Neural cell (in vitro differentiated cells): ENCODE measurements at regions not wholly inside any gene's neighbourhood (a gene's known extent, or its start where the extent isn't known, plus 50 kb on each side); places are given as distances from the start of the nearest gene placed in this dataset.

Source experiments
- H2AFZ ChIP-seq: fragments of 200-600, 300-800 bp; sonication (generic), shearing (Covaris generic); 2 replicates; pipeline ENCODE4 v1.6.0; 2014; ENCODE audit warnings: low read depth, mild to moderate bottlenecking, antibody characterized with exemption, low read length, moderate library complexity
- H3F3A ChIP-seq: fragments of 200-600 bp; shearing (Covaris generic); 2 replicates; pipeline ENCODE4 v1.6.1; 2016; ENCODE audit warnings: mild to moderate bottlenecking, moderate library complexity, mixed read lengths, antibody characterized with exemption, low read length; ENCODE audit not compliant: insufficient read depth, poor library complexity, severe bottlenecking
- H3K27ac ChIP-seq: fragments of 200-600, 300-800 bp; sonication (generic), shearing (Covaris generic); 2 replicates; pipeline ENCODE4 v1.5.1; 2014; ENCODE audit warnings: mild to moderate bottlenecking, low read length, moderate library complexity
- H3K27me3 ChIP-seq: fragments of 300-800, 200-600 bp; sonication (generic), shearing (Covaris generic); 2 replicates; pipeline ENCODE4 v1.6.0; 2014; ENCODE audit warnings: mild to moderate bottlenecking, low read depth, low read length, moderate library complexity; ENCODE audit not compliant: insufficient read depth
- H3K36me3 ChIP-seq: fragments of 300-800, 200-600 bp; sonication (generic), shearing (Covaris generic); 2 replicates; pipeline ENCODE4 v1.5.1; 2014; ENCODE audit warnings: mild to moderate bottlenecking, antibody characterized with exemption, low read length, moderate library complexity; ENCODE audit not compliant: insufficient read depth
- H3K4me2 ChIP-seq: fragments of 300-800, 200-600 bp; sonication (generic), shearing (Covaris generic); 2 replicates; pipeline ENCODE4 v1.6.0; 2014; ENCODE audit warnings: mild to moderate bottlenecking, low read length
- H3K4me3 ChIP-seq: fragments of 300-800, 200-600 bp; sonication (generic), shearing (Covaris generic); 2 replicates; pipeline ENCODE4 v1.5.1; 2014; ENCODE audit warnings: mild to moderate bottlenecking, low read length, moderate library complexity
- H3K79me2 ChIP-seq: fragments of 200-600 bp; shearing (Covaris generic); replicated peaks from 2 replicates; pipeline ENCODE4 v1.6.0; 2014; ENCODE audit warnings: mild to moderate bottlenecking, low read length, moderate library complexity; ENCODE audit not compliant: insufficient read depth
- H3K9ac ChIP-seq: fragments of 300-800, 200-600 bp; sonication (generic), shearing (Covaris generic); 2 replicates; pipeline ENCODE4 v1.6.1; 2016; ENCODE audit warnings: mild to moderate bottlenecking, low read length, mixed read lengths
- H3K9me2 ChIP-seq: fragments of 200-600 bp; shearing (Covaris generic); 2 replicates; pipeline ENCODE4 v1.6.1; 2016; ENCODE audit warnings: mild to moderate bottlenecking, low read length, mixed read lengths; ENCODE audit not compliant: insufficient read depth
- H3K9me3 ChIP-seq: fragments of 200-600, 300-800 bp; sonication (generic), shearing (Covaris generic); 2 replicates; pipeline ENCODE4 v1.6.1; 2016; ENCODE audit warnings: mild to moderate bottlenecking, mixed run types, low read length, moderate library complexity, mixed read lengths
- H4K20me1 ChIP-seq: fragments of 200-600 bp; shearing (Covaris generic); 2 replicates; pipeline ENCODE4 v1.6.1; 2016; ENCODE audit warnings: mild to moderate bottlenecking, mixed run types; ENCODE audit not compliant: insufficient read depth
- CTCF ChIP-seq: fragments of 450-650 bp; IDR thresholded peaks from 2 replicates; pipeline ENCODE4 v1.5.1; 2014; ENCODE audit warnings: antibody characterized with exemption, mild to moderate bottlenecking, moderate library complexity; ENCODE audit not compliant: poor library complexity, severe bottlenecking
- EP300 ChIP-seq: fragments of 450-650 bp; conservative IDR thresholded peaks from 2 replicates; pipeline ENCODE4 v1.6.1; 2014; ENCODE audit warnings: antibody characterized with exemption, mild to moderate bottlenecking, moderate library complexity; ENCODE audit not compliant: poor library complexity, severe bottlenecking
- EZH2 ChIP-seq: fragments of 200-600, 300-800 bp; shearing (Covaris generic), sonication (generic); IDR thresholded peaks from 2 replicates; pipeline ENCODE4 v1.6.1; 2014; ENCODE audit warnings: antibody characterized with exemption, low read length, borderline replicate concordance, mild to moderate bottlenecking; ENCODE audit not compliant: insufficient read depth, poor library complexity, severe bottlenecking
- MXI1 ChIP-seq: fragments of 450-650 bp; conservative IDR thresholded peaks from 2 replicates; pipeline ENCODE4 v1.6.1; 2014; ENCODE audit warnings: antibody characterized with exemption, mild to moderate bottlenecking; ENCODE audit not compliant: poor library complexity, severe bottlenecking
- POLR2AphosphoS5 ChIP-seq: IDR thresholded peaks from 2 replicates; pipeline ENCODE4 v1.6.1; 2012
- RAD21 ChIP-seq: fragments of 450-650 bp; conservative IDR thresholded peaks from 2 replicates; pipeline ENCODE4 v1.6.1; 2014; ENCODE audit warnings: antibody characterized with exemption, mild to moderate bottlenecking, moderate library complexity
- REST ChIP-seq: IDR thresholded peaks from 2 replicates; pipeline ENCODE4 v1.6.1; 2012; ENCODE audit warnings: borderline replicate concordance
- SMC3 ChIP-seq: fragments of 450-650 bp; conservative IDR thresholded peaks from 2 replicates; pipeline ENCODE4 v1.6.1; 2014; ENCODE audit warnings: antibody characterized with exemption, mild to moderate bottlenecking, moderate library complexity; ENCODE audit not compliant: poor library complexity
- TAF1 ChIP-seq: IDR thresholded peaks from 2 replicates; pipeline ENCODE4 v1.6.1; 2012; ENCODE audit warnings: low read depth

- no peak overlapping the region for H2AFZ ChIP-seq
- TF ChIP-seq TAF1 = no peak
- no peak for TF ChIP-seq EZH2
- TF ChIP-seq CTCF = no peak
- TF ChIP-seq SMC3 = no peak
- TF ChIP-seq EP300 = no peak
- no peak for TF ChIP-seq MXI1
- TF ChIP-seq REST = no peak
- TF ChIP-seq RAD21 = no peak
- no peak for TF ChIP-seq POLR2AphosphoS5
- H4K20me1 ChIP-seq = no peaks in the 10 kb centered on the region
- no peaks in the 10 kb centered on the region for H3F3A ChIP-seq
- H3K4me3 ChIP-seq = no peak overlapping the region
- peaks cover 4% of the 10 kb centered on the region for H3K9me3 ChIP-seq
- H3K27ac ChIP-seq = no peak overlapping the region
- H3K9me2 ChIP-seq = no peaks in the 10 kb centered on the region
- H3K36me3 ChIP-seq = no peaks in the 10 kb centered on the region
- H3K4me2 ChIP-seq = no peak overlapping the region
- no peak overlapping the region for H3K9ac ChIP-seq
- H3K27me3 ChIP-seq = no peaks in the 10 kb centered on the region
- H3K79me2 ChIP-seq = no peaks in the 10 kb centered on the region
These were observed 198.0 kb upstream of the MAF start for GRCh38 chr16:79798416-79799053.

DNA sequence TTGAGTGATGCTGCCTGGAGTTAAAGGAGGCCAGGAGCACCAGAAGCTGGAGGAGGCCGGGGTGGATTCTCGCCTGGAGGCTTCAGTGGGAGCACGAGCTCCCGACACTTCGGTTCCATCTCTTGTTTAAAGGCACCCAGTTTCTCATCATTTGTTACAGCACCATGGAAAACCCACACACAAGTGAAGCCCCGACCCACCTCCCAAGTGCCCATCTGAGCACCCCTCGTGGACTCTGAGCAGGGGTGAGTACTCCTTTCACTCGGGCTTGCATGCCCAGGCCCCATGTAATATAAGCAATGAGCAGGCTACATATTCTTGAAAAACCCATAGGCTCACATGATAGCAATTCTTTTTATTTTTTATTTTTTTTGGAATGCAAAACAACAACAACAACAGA is 196.9 kb upstream of the MAF start:
- H3F3A ChIP-seq = no peaks in the 10 kb centered on the region
- H4K20me1 ChIP-seq = no peaks in the 10 kb centered on the region
- no peak overlapping the region for H2AFZ ChIP-seq
- no peaks in the 10 kb centered on the region for H3K9me2 ChIP-seq
- H3K9me3 ChIP-seq = peaks cover 4% of the 10 kb centered on the region
- no peaks in the 10 kb centered on the region for H3K79me2 ChIP-seq
- H3K9ac ChIP-seq = no peak overlapping the region
- H3K36me3 ChIP-seq = no peaks in the 10 kb centered on the region
- H3K27ac ChIP-seq = no peak overlapping the region
- TF ChIP-seq EZH2 = no peak
- no peak overlapping the region for H3K4me2 ChIP-seq
- H3K27me3 ChIP-seq = no peaks in the 10 kb centered on the region
- H3K4me3 ChIP-seq = no peak overlapping the region
